Effector CD4-positive, alpha-beta T cell (primary cell): ENCODE measurements at regions not wholly inside any gene's neighbourhood (a gene's known extent, or its start where the extent isn't known, plus 50 kb on each side); places are given as distances from the start of the nearest gene placed in this dataset.

Source experiments
- DNase-seq: peaks from one replicate; pipeline ENCODE4 v3.0.0-alpha.2; 2020

DNA sequence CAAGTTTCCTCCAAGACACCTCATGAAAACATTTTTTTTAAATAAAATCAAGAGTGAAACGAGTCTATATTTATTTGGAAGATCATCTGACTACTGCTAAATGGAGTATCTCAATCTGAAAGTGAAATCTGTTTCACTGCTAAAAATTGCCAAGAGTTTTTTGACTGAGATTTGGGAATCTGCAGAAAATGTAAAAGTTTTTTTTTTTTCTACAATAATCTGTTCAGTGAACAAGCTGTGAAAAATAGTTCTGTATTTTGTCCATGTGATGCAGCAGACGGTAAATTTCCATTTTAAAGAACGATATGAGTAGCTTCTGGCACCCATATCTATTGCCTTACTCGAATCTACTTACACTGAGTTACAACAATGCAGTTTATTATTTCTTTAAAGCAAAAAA, 519.7 kb downstream of the PLCL1 start:
- no peak for DNase-seq

DNA sequence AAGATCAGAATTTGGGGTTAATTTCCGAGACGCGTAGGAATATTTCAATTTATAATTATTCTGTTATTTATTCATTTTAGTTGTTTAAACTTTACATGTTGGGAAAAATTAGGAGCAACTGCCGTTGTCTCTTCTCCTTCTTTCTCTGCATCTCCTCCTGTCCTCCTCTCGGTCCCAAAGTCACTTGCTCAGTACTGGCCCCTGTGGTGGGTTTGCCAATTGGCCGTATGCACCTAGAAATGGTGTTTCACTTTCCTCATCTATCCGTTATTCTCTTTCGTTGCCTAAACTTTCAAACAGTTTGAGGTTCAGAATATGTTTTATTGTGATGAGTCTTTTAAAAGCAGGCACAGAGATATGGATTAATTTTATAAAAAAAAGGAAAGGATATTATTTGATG, 517.9 kb downstream of the PLCL1 start:
- DNase-seq: no peak

DNA sequence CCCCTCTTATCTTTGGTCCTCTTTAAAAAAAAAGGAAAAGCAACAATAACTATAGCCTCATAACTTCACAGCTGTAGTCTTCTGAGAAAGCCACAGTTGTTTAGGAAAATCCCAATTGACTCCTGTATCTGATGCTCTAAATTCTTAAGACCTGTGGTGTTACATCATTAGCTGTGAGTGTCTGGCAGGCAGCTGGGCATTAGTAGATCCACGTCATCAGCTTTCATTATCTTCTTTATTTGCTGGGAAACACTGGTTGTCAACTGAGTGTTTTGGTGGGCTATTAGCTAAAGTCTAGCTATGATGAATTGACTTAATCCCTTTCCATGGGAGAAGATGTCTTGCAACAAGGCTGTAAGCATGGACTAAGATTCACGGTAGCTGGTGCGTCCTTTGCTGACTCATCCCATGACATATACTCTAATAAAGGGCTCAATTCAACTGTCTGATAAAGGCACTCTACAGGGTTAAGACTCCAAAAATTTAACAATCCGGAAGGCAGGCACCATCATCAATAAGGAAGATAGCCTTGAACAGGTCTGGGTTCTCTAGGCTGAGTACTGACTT, 517.2 kb downstream of the PLCL1 start:
- DNase-seq: no peak

GRCh38 chr2:198316852-198317396, 512.5 kb downstream of the PLCL1 start:
- DNase-seq: no peak

GRCh38 chr2:198315791-198316630, 511.6 kb downstream of the PLCL1 start:
- DNase-seq: no peak

GRCh38 chr2:198314559-198315153, 510.3 kb downstream of the PLCL1 start:
- no peak for DNase-seq

DNA sequence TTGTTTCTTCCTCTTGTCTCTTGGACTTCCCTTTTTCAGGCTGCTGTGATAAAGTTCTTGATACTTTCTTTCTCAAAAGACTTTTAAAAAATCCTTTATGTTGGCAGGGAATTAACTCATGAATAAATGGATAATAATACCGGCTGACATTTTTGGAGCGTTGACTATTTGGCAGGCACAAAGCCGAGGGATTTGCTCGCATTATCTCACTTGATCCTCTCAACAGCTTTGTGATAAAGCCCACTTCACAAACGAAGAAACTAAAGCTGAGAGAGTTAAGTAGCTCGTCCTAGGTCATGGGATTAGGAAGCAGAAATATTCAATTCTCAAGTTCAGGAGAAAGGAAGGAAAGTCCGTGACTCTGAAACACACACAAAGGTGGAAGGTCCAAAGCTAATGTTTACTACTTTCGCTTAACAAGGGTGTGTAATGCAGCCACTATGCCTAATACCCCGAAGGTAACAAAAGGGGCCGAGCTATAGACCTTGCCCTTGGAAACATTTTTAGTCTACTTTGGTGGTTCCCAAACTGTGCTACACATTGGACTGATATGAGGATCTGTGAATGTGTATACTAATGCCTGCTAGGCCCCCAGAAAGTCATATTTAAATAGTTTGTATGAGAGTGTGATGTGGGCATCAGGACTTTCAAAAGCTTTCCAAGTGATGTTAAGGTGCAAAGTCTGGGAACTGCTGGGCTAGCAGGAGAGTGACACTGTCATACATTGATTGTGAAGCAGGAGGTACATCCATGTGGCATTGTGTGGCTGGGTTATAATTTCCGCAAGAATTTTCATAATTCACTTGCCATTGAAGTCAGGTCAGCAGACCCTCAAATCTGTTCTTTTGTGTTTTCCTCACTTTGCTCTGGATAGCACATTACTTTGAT, 508.4 kb downstream of the PLCL1 start:
- no peak for DNase-seq

- DNase-seq: no peak
Measured at GRCh38 chr2:198311020-198311419, 506.6 kb downstream of the PLCL1 start.

GRCh38 chr2:198309673-198310280, 505.4 kb downstream of the PLCL1 start:
- DNase-seq: peak; percentile 43

GRCh38 chr2:198309081-198309480, 504.7 kb downstream of the PLCL1 start:
- DNase-seq: no peak

DNA sequence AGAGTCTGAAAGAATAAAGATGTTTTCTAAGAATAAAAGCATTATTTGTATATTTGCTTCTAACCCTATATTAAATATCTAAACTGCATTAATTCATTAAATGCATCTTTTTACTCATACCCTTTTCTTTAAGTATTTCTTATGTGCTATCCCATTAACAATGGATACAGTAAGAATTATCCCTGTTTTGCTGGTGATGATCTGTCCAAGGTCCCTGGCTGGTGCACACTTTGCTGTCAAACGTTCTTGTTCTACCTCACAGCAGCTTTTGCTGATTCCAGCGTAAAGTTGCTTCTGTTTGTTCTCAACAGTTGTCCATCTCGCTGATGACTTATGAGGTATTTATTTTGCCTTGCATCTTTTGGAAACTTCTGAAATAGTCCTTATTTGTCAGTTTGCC, 504.0 kb downstream of the PLCL1 start:
- no peak for DNase-seq

GRCh38 chr2:198307093-198307492, 502.7 kb downstream of the PLCL1 start:
- no peak for DNase-seq

DNA sequence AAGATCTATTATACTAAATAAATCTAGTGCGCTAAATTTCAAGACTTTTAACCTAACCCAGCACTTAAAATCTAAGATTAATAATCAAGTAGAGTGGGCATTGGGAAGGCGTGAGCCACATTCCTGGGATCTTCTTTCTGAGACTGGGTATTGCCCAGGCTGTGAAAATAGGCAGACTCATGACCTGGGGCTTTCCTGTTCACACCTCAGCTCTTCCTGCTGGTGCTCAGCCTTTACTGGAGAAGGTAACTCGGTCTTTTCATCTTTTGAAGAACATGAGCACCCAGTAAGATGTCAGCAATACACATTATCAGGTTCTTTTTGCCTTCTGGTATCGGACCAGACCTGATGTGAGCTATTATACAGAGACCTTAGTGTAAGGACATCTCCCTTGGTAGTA, 500.5 kb downstream of the PLCL1 start:
- no peak for DNase-seq

- no peak for DNase-seq
Measured at GRCh38 chr2:198297350-198297749, 493.0 kb downstream of the PLCL1 start.

GRCh38 chr2:198296665-198297308, 492.4 kb downstream of the PLCL1 start:
- peak; percentile 47 for DNase-seq

DNA sequence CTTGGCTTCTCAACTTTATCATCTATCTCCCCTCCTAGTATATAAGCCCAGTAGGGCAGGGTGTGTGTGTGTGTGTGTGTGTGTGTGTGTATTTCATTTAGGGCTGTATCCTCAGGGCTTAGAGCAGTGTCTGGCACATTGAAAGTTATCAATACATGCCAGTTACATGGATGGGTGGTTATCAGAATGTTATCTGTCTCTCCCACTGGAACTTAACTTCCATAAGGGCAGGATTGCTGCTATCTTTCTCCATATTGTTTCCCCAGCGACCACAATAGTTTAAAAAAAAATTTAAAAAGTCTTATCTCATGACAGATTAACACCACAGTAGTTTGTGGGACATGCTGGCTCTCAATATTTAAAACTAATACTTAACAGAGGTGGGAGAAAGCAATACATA, 488.9 kb downstream of the PLCL1 start:
- DNase-seq: no peak

DNA sequence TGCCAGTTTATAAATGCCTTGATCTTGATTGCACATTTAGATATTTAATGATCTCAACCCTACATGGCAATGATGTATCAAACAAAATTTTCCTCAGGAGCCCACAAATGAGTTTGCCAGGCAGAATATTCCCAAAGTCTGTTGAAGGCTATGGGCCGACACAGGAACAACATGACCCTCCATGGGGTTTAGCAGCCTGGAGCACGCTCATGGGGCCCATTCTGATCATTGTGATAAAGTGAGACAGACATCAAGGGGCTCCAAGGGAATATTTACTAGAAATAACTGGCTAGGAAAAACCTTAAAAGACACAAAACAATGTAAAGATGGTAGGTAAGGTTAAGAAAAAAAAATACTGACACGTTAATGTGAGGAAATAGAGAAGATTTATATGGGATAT, 485.4 kb downstream of the PLCL1 start:
- DNase-seq: no peak

GRCh38 chr2:198287706-198288105, 483.3 kb downstream of the PLCL1 start:
- no peak for DNase-seq

DNA sequence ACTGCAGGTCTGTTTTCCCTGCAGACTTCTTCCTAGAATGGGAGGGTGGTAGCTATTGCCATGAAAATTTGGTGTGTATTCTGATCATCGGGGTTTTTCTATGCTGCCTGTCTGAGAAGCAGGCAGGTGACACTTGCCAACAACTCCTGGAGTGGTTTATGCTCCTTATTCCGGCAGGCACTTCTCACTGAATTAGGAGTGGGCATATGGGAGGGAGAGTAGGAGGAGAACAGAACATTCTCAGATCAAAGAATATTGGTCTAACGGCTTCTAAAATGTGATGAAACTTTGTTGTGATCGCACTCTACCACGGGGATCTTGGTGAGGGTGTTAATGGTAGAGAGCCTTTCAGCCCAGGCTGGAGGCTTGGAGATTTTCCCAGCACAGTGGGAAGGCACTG, 480.8 kb downstream of the PLCL1 start:
- DNase-seq: no peak

- no peak for DNase-seq
Measured at GRCh38 chr2:198283146-198283545, 478.8 kb downstream of the PLCL1 start.

GRCh38 chr2:198282061-198282460, 477.7 kb downstream of the PLCL1 start:
- no peak for DNase-seq

DNA sequence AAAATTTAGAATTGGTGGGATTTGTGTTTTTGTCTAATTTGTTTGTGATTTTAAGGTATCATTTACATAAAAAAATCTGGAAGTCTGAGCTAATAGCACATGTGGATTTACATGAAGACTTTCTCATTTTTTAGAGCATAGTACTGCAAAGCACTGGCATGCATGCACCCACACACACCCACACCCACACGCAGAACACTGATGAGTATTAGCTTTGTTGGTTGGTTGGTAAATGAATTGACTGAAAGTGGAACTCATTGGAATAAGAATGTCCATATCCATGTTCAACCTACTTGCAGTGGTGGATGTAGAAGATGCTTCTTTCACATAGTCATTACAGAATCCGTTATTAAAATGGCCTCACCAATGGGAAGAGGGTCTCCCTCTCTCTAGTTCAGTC, 475.8 kb downstream of the PLCL1 start:
- DNase-seq: no peak
